ENCODE measurements at regions not wholly inside any gene's neighbourhood (a gene's known extent, or its start where the extent isn't known, plus 50 kb on each side); places are given as distances from the start of the nearest gene placed in this dataset.

- TF ChIP-seq CTCF (IDR thresholded peaks at IDR 0.05; ENCODE audit: low read depth, low read length) = no peak
- no peak for TF ChIP-seq EZH2phosphoT487 (IDR thresholded peaks at IDR 0.05; ENCODE audit: low read depth)
Observed at GRCh38 chr3:113354307-113354706, 87.0 kb downstream of the CFAP44 start.
